ENCODE measurements at regions not wholly inside any gene's neighbourhood (a gene's known extent, or its start where the extent isn't known, plus 50 kb on each side); places are given as distances from the start of the nearest gene placed in this dataset.
"Not testable (repeated sequence)": the region's sequence is repeated elsewhere in the genome, so short reads cannot be mapped to it uniquely, and the experiment has no call there.

- in situ Hi-C loops (cut with HindIII; ENCODE audit: low sequenced_read_pairs): no loop called here
- DNase-seq (ENCODE audit: low spot score): no peak
Measured at GRCh38 chr18:39296293-39296888, 1730.8 kb upstream of the CELF4 start.

- DNase-seq (ENCODE audit: low spot score): no peak
- in situ Hi-C loops (cut with HindIII; ENCODE audit: low sequenced_read_pairs): no loop called here
Measured at GRCh38 chr18:39276764-39277163, 1711.2 kb upstream of the CELF4 start.

- in situ Hi-C loops (cut with HindIII; ENCODE audit: low sequenced_read_pairs): no loop called here
- no peak for DNase-seq (ENCODE audit: low spot score)
Measured at GRCh38 chr18:39274535-39274934, 1708.9 kb upstream of the CELF4 start.

GRCh38 chr18:39272230-39272629 is 1706.6 kb upstream of the CELF4 start:
- no peak for DNase-seq (ENCODE audit: low spot score)
- in situ Hi-C loops (cut with HindIII; ENCODE audit: low sequenced_read_pairs): no loop called here

GRCh38 chr18:39271654-39272053 is 1706.1 kb upstream of the CELF4 start:
- DNase-seq (ENCODE audit: low spot score): no peak
- in situ Hi-C loops (cut with HindIII; ENCODE audit: low sequenced_read_pairs): no loop called here

- no peak for DNase-seq (ENCODE audit: low spot score)
- in situ Hi-C loops (cut with HindIII; ENCODE audit: low sequenced_read_pairs): no loop called here
Measured at GRCh38 chr18:39260565-39260964, 1695.0 kb upstream of the CELF4 start.

- in situ Hi-C loops (cut with HindIII; ENCODE audit: low sequenced_read_pairs): no loop called here
- DNase-seq (ENCODE audit: low spot score): no peak
Measured at GRCh38 chr18:39259736-39260135, 1694.1 kb upstream of the CELF4 start.

GRCh38 chr18:39244242-39244641 is 1678.6 kb upstream of the CELF4 start:
- in situ Hi-C loops (cut with HindIII; ENCODE audit: low sequenced_read_pairs): no loop called here
- no peak for DNase-seq (ENCODE audit: low spot score)

- no peak for DNase-seq (ENCODE audit: low spot score)
- in situ Hi-C loops (cut with HindIII; ENCODE audit: low sequenced_read_pairs): no loop called here
Measured at GRCh38 chr18:39241534-39241933, 1675.9 kb upstream of the CELF4 start.

- DNase-seq (ENCODE audit: low spot score): no peak
- in situ Hi-C loops (cut with HindIII; ENCODE audit: low sequenced_read_pairs): no loop called here
Measured at GRCh38 chr18:39238981-39239660, 1673.5 kb upstream of the CELF4 start.

- no peak for DNase-seq (ENCODE audit: low spot score)
- in situ Hi-C loops (cut with HindIII; ENCODE audit: low sequenced_read_pairs): no loop called here
Measured at GRCh38 chr18:39235118-39235719, 1669.6 kb upstream of the CELF4 start.

- in situ Hi-C loops (cut with HindIII; ENCODE audit: low sequenced_read_pairs): no loop called here
- no peak for DNase-seq (ENCODE audit: low spot score)
Measured at GRCh38 chr18:39232937-39233336, 1667.3 kb upstream of the CELF4 start.

- no peak for DNase-seq (ENCODE audit: low spot score)
- in situ Hi-C loops (cut with HindIII; ENCODE audit: low sequenced_read_pairs): no loop called here
Measured at GRCh38 chr18:39232490-39232889, 1666.9 kb upstream of the CELF4 start.

GRCh38 chr18:39230086-39230803 is 1664.6 kb upstream of the CELF4 start:
- in situ Hi-C loops (cut with HindIII; ENCODE audit: low sequenced_read_pairs): no loop called here
- no peak for DNase-seq (ENCODE audit: low spot score)

- DNase-seq (ENCODE audit: low spot score); in situ Hi-C loops (cut with HindIII; ENCODE audit: low sequenced_read_pairs): not testable (repeated sequence)
Measured at GRCh38 chr18:39227769-39228168, 1662.2 kb upstream of the CELF4 start.

GRCh38 chr18:39225373-39225772 is 1659.8 kb upstream of the CELF4 start:
- in situ Hi-C loops (cut with HindIII; ENCODE audit: low sequenced_read_pairs): no loop called here

GRCh38 chr18:39223283-39223682 is 1657.7 kb upstream of the CELF4 start:
- in situ Hi-C loops (cut with HindIII; ENCODE audit: low sequenced_read_pairs): no loop called here
- DNase-seq (ENCODE audit: low spot score): no peak

More at GRCh38 chr18:39225373-39225772, 1659.8 kb upstream of the CELF4 start:
- DNase-seq (ENCODE audit: low spot score): no peak

- no peak for DNase-seq (ENCODE audit: low spot score)
- in situ Hi-C loops (cut with HindIII; ENCODE audit: low sequenced_read_pairs): no loop called here
Measured at GRCh38 chr18:39215920-39216319, 1650.3 kb upstream of the CELF4 start.

GRCh38 chr18:39211461-39211860 is 1645.9 kb upstream of the CELF4 start:
- in situ Hi-C loops (cut with HindIII; ENCODE audit: low sequenced_read_pairs): no loop called here
- no peak for DNase-seq (ENCODE audit: low spot score)

- no peak for DNase-seq (ENCODE audit: low spot score)
- in situ Hi-C loops (cut with HindIII; ENCODE audit: low sequenced_read_pairs): no loop called here
Measured at GRCh38 chr18:39209173-39209572, 1643.6 kb upstream of the CELF4 start.

All from G401 (cell line).